WTC11 (cell line): ENCODE measurements at regions not wholly inside any gene's neighbourhood (a gene's known extent, or its start where the extent isn't known, plus 50 kb on each side); places are given as distances from the start of the nearest gene placed in this dataset.

ENCODE experiments used
- CREB1 ChIP-seq: sonication (generic); formaldehyde crosslinking; IDR thresholded peaks from 2 replicates; pipeline ENCODE4 v1.8.0; 2023; ENCODE audit warnings: mild to moderate bottlenecking, missing genetic modification reagents
- ELF4 ChIP-seq: sonication (generic); formaldehyde crosslinking; IDR thresholded peaks from 2 replicates; pipeline ENCODE4 v1.8.1; 2022; ENCODE audit warnings: low read depth, mild to moderate bottlenecking, moderate library complexity, missing genetic modification reagents
- GTF2I ChIP-seq: fragments of 250-450 bp; sonication (Bioruptor Pico); conservative IDR thresholded peaks from 2 replicates; pipeline ENCODE4 v1.4.0; 2021; ENCODE audit warnings: mild to moderate bottlenecking
- NFE2L1 ChIP-seq: sonication (generic); formaldehyde crosslinking; IDR thresholded peaks from 2 replicates; pipeline ENCODE4 v1.8.1; 2023; ENCODE audit warnings: missing genetic modification reagents
- NR2C2 ChIP-seq: sonication (generic); formaldehyde crosslinking; IDR thresholded peaks from 2 replicates; pipeline ENCODE4 v1.8.0; 2022; ENCODE audit warnings: mild to moderate bottlenecking, missing genetic modification reagents
- ZNF121 ChIP-seq: sonication (generic); formaldehyde crosslinking; IDR thresholded peaks from 2 replicates; pipeline ENCODE4 v1.8.0; 2023; ENCODE audit warnings: missing genetic modification reagents
- TF ChIP-seq, protein P1 (sequence below): fragments of 200-600 bp; IDR thresholded peaks from 2 replicates; pipeline ENCODE4 v1.8.0; 2022; ENCODE audit warnings: antibody characterized with exemption
- TF ChIP-seq, protein P2 (sequence below): sonication (generic); formaldehyde crosslinking; IDR thresholded peaks from 2 replicates; pipeline ENCODE4 v1.8.1; 2023; ENCODE audit warnings: mild to moderate bottlenecking, missing genetic modification reagents, moderate library complexity
- TF ChIP-seq, protein P3 (sequence below): sonication (generic); formaldehyde crosslinking; IDR thresholded peaks from 2 replicates; pipeline ENCODE4 v1.8.1; 2022; ENCODE audit warnings: missing genetic modification reagents, borderline replicate concordance
- TF ChIP-seq, protein P4 (sequence below): sonication (generic); formaldehyde crosslinking; conservative IDR thresholded peaks from 2 replicates; pipeline ENCODE4 v1.8.1; 2022; ENCODE audit warnings: mild to moderate bottlenecking, missing genetic modification reagents
- TF ChIP-seq, protein P5 (sequence below): sonication (generic); formaldehyde crosslinking; IDR thresholded peaks from 2 replicates; pipeline ENCODE4 v1.8.1; 2023; ENCODE audit warnings: mild to moderate bottlenecking, missing genetic modification reagents
- TF ChIP-seq, protein P6 (sequence below): fragments of 250-450 bp; sonication (Bioruptor Pico); IDR thresholded peaks from 2 replicates; pipeline ENCODE4 v1.9.0; 2021; ENCODE audit warnings: mild to moderate bottlenecking, borderline replicate concordance

DNA sequence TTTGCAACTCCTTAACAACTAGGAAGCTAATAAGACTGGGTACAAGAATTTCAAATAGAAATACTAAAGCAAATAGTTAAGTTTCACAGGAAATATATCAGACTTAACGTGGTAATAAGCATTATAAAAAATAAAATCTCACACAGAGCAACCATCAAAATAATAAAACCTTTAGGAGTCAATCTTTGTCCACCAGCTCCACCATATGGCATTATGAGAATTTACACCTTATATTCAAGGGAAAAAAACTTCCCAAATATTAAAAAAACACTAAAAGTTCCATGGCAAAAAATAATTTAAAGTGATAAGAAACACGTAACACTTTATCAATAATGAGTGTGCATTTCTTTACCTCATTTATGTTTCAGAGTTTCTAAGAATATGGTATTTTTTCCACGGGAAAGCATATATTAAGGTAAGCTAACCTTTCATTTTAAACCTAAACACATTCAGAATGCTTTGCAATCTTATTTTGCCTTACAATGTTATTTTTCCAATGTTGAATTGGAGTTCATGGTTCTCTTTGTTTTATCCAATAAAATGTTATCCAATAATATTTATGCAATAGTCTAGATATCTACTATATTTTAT is 423.2 kb upstream of the SGCG start:
- TF ChIP-seq, protein P1, sequence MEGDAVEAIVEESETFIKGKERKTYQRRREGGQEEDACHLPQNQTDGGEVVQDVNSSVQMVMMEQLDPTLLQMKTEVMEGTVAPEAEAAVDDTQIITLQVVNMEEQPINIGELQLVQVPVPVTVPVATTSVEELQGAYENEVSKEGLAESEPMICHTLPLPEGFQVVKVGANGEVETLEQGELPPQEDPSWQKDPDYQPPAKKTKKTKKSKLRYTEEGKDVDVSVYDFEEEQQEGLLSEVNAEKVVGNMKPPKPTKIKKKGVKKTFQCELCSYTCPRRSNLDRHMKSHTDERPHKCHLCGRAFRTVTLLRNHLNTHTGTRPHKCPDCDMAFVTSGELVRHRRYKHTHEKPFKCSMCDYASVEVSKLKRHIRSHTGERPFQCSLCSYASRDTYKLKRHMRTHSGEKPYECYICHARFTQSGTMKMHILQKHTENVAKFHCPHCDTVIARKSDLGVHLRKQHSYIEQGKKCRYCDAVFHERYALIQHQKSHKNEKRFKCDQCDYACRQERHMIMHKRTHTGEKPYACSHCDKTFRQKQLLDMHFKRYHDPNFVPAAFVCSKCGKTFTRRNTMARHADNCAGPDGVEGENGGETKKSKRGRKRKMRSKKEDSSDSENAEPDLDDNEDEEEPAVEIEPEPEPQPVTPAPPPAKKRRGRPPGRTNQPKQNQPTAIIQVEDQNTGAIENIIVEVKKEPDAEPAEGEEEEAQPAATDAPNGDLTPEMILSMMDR, result no peak
- no peak for TF ChIP-seq ZNF121
- TF ChIP-seq, protein P2, sequence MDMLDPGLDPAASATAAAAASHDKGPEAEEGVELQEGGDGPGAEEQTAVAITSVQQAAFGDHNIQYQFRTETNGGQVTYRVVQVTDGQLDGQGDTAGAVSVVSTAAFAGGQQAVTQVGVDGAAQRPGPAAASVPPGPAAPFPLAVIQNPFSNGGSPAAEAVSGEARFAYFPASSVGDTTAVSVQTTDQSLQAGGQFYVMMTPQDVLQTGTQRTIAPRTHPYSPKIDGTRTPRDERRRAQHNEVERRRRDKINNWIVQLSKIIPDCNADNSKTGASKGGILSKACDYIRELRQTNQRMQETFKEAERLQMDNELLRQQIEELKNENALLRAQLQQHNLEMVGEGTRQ (CRISPR knock-in tag), result no peak
- TF ChIP-seq NR2C2 (CRISPR knock-in tag), result no peak
- TF ChIP-seq, protein P3, sequence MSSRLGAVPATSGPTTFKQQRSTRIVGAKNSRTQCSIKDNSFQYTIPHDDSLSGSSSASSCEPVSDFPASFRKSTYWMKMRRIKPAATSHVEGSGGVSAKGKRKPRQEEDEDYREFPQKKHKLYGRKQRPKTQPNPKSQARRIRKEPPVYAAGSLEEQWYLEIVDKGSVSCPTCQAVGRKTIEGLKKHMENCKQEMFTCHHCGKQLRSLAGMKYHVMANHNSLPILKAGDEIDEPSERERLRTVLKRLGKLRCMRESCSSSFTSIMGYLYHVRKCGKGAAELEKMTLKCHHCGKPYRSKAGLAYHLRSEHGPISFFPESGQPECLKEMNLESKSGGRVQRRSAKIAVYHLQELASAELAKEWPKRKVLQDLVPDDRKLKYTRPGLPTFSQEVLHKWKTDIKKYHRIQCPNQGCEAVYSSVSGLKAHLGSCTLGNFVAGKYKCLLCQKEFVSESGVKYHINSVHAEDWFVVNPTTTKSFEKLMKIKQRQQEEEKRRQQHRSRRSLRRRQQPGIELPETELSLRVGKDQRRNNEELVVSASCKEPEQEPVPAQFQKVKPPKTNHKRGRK (CRISPR knock-in tag), result no peak
- TF ChIP-seq, protein P4, sequence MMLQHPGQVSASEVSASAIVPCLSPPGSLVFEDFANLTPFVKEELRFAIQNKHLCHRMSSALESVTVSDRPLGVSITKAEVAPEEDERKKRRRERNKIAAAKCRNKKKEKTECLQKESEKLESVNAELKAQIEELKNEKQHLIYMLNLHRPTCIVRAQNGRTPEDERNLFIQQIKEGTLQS (CRISPR knock-in tag), result no peak
- no peak for TF ChIP-seq CREB1 (CRISPR knock-in tag)
- no peak for TF ChIP-seq GTF2I (CRISPR knock-in tag)
- TF ChIP-seq NFE2L1 (CRISPR knock-in tag), result no peak
- TF ChIP-seq, protein P5, sequence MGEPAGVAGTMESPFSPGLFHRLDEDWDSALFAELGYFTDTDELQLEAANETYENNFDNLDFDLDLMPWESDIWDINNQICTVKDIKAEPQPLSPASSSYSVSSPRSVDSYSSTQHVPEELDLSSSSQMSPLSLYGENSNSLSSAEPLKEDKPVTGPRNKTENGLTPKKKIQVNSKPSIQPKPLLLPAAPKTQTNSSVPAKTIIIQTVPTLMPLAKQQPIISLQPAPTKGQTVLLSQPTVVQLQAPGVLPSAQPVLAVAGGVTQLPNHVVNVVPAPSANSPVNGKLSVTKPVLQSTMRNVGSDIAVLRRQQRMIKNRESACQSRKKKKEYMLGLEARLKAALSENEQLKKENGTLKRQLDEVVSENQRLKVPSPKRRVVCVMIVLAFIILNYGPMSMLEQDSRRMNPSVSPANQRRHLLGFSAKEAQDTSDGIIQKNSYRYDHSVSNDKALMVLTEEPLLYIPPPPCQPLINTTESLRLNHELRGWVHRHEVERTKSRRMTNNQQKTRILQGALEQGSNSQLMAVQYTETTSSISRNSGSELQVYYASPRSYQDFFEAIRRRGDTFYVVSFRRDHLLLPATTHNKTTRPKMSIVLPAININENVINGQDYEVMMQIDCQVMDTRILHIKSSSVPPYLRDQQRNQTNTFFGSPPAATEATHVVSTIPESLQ (CRISPR knock-in tag), result no peak
- no peak for TF ChIP-seq ELF4
- TF ChIP-seq, protein P6, sequence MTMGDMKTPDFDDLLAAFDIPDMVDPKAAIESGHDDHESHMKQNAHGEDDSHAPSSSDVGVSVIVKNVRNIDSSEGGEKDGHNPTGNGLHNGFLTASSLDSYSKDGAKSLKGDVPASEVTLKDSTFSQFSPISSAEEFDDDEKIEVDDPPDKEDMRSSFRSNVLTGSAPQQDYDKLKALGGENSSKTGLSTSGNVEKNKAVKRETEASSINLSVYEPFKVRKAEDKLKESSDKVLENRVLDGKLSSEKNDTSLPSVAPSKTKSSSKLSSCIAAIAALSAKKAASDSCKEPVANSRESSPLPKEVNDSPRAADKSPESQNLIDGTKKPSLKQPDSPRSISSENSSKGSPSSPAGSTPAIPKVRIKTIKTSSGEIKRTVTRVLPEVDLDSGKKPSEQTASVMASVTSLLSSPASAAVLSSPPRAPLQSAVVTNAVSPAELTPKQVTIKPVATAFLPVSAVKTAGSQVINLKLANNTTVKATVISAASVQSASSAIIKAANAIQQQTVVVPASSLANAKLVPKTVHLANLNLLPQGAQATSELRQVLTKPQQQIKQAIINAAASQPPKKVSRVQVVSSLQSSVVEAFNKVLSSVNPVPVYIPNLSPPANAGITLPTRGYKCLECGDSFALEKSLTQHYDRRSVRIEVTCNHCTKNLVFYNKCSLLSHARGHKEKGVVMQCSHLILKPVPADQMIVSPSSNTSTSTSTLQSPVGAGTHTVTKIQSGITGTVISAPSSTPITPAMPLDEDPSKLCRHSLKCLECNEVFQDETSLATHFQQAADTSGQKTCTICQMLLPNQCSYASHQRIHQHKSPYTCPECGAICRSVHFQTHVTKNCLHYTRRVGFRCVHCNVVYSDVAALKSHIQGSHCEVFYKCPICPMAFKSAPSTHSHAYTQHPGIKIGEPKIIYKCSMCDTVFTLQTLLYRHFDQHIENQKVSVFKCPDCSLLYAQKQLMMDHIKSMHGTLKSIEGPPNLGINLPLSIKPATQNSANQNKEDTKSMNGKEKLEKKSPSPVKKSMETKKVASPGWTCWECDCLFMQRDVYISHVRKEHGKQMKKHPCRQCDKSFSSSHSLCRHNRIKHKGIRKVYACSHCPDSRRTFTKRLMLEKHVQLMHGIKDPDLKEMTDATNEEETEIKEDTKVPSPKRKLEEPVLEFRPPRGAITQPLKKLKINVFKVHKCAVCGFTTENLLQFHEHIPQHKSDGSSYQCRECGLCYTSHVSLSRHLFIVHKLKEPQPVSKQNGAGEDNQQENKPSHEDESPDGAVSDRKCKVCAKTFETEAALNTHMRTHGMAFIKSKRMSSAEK (CRISPR knock-in tag), result no peak
